SU-DHL-6 (cell line): ENCODE measurements at regions not wholly inside any gene's neighbourhood (a gene's known extent, or its start where the extent isn't known, plus 50 kb on each side); places are given as distances from the start of the nearest gene placed in this dataset.

Source experiments
- H2AFZ ChIP-seq: fragments of 200-600 bp; sonication (generic); 2 replicates; pipeline ENCODE4 v1.6.1; 2014; ENCODE audit warnings: low read depth, mild to moderate bottlenecking, moderate library complexity, mixed read lengths, antibody characterized with exemption, low read length; ENCODE audit not compliant: severe bottlenecking
- H3F3A ChIP-seq: fragments of 200-600 bp; shearing (Covaris generic); 2 replicates; pipeline ENCODE4 v1.6.0; 2016; ENCODE audit warnings: antibody characterized with exemption, mild to moderate bottlenecking; ENCODE audit not compliant: insufficient read depth
- H3K27ac ChIP-seq: fragments of 200-600 bp; sonication (generic); 2 replicates; pipeline ENCODE4 v1.5.1; 2016; ENCODE audit warnings: low read depth, mild to moderate bottlenecking, low read length, moderate library complexity, mixed read lengths
- H3K27me3 ChIP-seq: fragments of 200-600 bp; sonication (generic), shearing (Covaris generic); 2 replicates; pipeline ENCODE4 v1.6.0; 2014; ENCODE audit warnings: mild to moderate bottlenecking, low read length
- H3K36me3 ChIP-seq: fragments of 200-600 bp; sonication (generic); 2 replicates; pipeline ENCODE4 v1.6.1; 2014; ENCODE audit warnings: mild to moderate bottlenecking, low read length, mixed read lengths
- H3K4me2 ChIP-seq: fragments of 300-600, 200-600 bp; shearing (Covaris generic), sonication (generic); 2 replicates; pipeline ENCODE4 v1.6.0; 2014; ENCODE audit warnings: low read length, low read depth, mild to moderate bottlenecking; ENCODE audit not compliant: poor library complexity, severe bottlenecking
- H3K4me3 ChIP-seq: fragments of 200-600 bp; sonication (generic); 2 replicates; pipeline ENCODE4 v1.5.1; 2014; ENCODE audit warnings: antibody characterized with exemption, low read length, mild to moderate bottlenecking, mixed read lengths; ENCODE audit not compliant: insufficient read depth, poor library complexity, severe bottlenecking
- H3K79me2 ChIP-seq: fragments of 200-600 bp; sonication (generic); 2 replicates; pipeline ENCODE4 v1.6.1; 2014; ENCODE audit warnings: mild to moderate bottlenecking, low read length, moderate library complexity; ENCODE audit not compliant: insufficient read depth
- H3K9ac ChIP-seq: fragments of 200-600 bp; sonication (generic); 2 replicates; pipeline ENCODE4 v1.7.0; 2014; ENCODE audit warnings: mild to moderate bottlenecking, low read length
- H3K9me2 ChIP-seq: fragments of 200-600 bp; sonication (generic); replicated peaks from 2 replicates; pipeline ENCODE4 v1.6.1; 2014; ENCODE audit warnings: low read length; ENCODE audit not compliant: insufficient read depth
- H3K9me3 ChIP-seq: fragments of 200-600 bp; sonication (generic); 2 replicates; pipeline ENCODE4 v1.6.1; 2014; ENCODE audit warnings: low read length, mixed read lengths; ENCODE audit not compliant: insufficient read depth
- H4K20me1 ChIP-seq: fragments of 200-600 bp; sonication (generic); 2 replicates; pipeline ENCODE4 v1.6.1; 2014; ENCODE audit warnings: low read depth, mild to moderate bottlenecking, antibody characterized with exemption, low read length, moderate library complexity, mixed read lengths
- CTCF ChIP-seq: fragments of 200-600 bp; sonication (generic); IDR thresholded peaks from one replicate; pipeline ENCODE4 v1.5.1; 2017; ENCODE audit warnings: antibody characterized with exemption, mild to moderate bottlenecking, low read length, moderate library complexity; ENCODE audit not compliant: insufficient read depth, poor library complexity, severe bottlenecking
- EZH2phosphoT487 ChIP-seq: fragments of 200-600 bp; sonication (generic), shearing (Covaris generic); conservative IDR thresholded peaks from 2 replicates; pipeline ENCODE4 v1.6.1; 2018; ENCODE audit warnings: mild to moderate bottlenecking, antibody characterized with exemption, low read length, moderate library complexity, mixed read lengths

- no peak overlapping the region for H3K9ac ChIP-seq
- H3K27me3 ChIP-seq = no peaks in the 10 kb centered on the region
- no peaks in the 10 kb centered on the region for H3K9me3 ChIP-seq
- no peaks in the 10 kb centered on the region for H3K9me2 ChIP-seq
- no peak overlapping the region for H3K4me3 ChIP-seq
- no peak overlapping the region for H2AFZ ChIP-seq
- TF ChIP-seq EZH2phosphoT487 (no peak), CTCF (no peak)
- H3K79me2 ChIP-seq = no peaks in the 10 kb centered on the region
- H3F3A ChIP-seq = no peaks in the 10 kb centered on the region
- no peaks in the 10 kb centered on the region for H4K20me1 ChIP-seq
- no peak overlapping the region for H3K4me2 ChIP-seq
- H3K27ac ChIP-seq = no peak overlapping the region
- no peaks in the 10 kb centered on the region for H3K36me3 ChIP-seq
Measured at GRCh38 chr17:27109346-27109745, 184.6 kb upstream of the WSB1 start.

GRCh38 chr17:27153005-27153404, 140.9 kb upstream of the WSB1 start:
- Histone ChIP-seq H3K9me2 (no peaks in the 10 kb centered on the region), H3K36me3 (no peaks in the 10 kb centered on the region), H3K27me3 (no peaks in the 10 kb centered on the region)

GRCh38 chr17:27155866-27156265, 138.0 kb upstream of the WSB1 start:
- H3K9me3 ChIP-seq = no peaks in the 10 kb centered on the region
- no peaks in the 10 kb centered on the region for H3K9me2 ChIP-seq
- no peaks in the 10 kb centered on the region for H3K36me3 ChIP-seq
- H4K20me1 ChIP-seq = no peaks in the 10 kb centered on the region
- no peaks in the 10 kb centered on the region for H3K79me2 ChIP-seq
- no peak overlapping the region for H2AFZ ChIP-seq
- no peak overlapping the region for H3K4me2 ChIP-seq
- no peak overlapping the region for H3K27ac ChIP-seq
- no peak overlapping the region for H3K4me3 ChIP-seq
- H3F3A ChIP-seq = no peaks in the 10 kb centered on the region
- no peak overlapping the region for H3K9ac ChIP-seq
- H3K27me3 ChIP-seq = no peaks in the 10 kb centered on the region
- TF ChIP-seq EZH2phosphoT487 = no peak
- no peak for TF ChIP-seq CTCF

More at GRCh38 chr17:27153005-27153404, 140.9 kb upstream of the WSB1 start:
- H4K20me1 ChIP-seq = no peaks in the 10 kb centered on the region
- no peak overlapping the region for H3K27ac ChIP-seq
- H3K9me3 ChIP-seq = no peaks in the 10 kb centered on the region
- H2AFZ ChIP-seq = no peak overlapping the region
- H3K4me2 ChIP-seq = no peak overlapping the region
- H3K9ac ChIP-seq = no peak overlapping the region
- H3K4me3 ChIP-seq = no peak overlapping the region
- TF ChIP-seq EZH2phosphoT487 (no peak), CTCF (no peak)
- no peaks in the 10 kb centered on the region for H3F3A ChIP-seq
- H3K79me2 ChIP-seq = no peaks in the 10 kb centered on the region

GRCh38 chr17:27157297-27157696, 136.6 kb upstream of the WSB1 start:
- no peaks in the 10 kb centered on the region for H3K9me2 ChIP-seq
- H3K27me3 ChIP-seq = no peaks in the 10 kb centered on the region
- H3K9me3 ChIP-seq = no peaks in the 10 kb centered on the region
- no peak overlapping the region for H3K27ac ChIP-seq
- no peak for TF ChIP-seq CTCF
- TF ChIP-seq EZH2phosphoT487 = no peak
- H3K9ac ChIP-seq = no peak overlapping the region
- H3K36me3 ChIP-seq = no peaks in the 10 kb centered on the region
- H3F3A ChIP-seq = no peaks in the 10 kb centered on the region
- no peak overlapping the region for H3K4me3 ChIP-seq
- no peaks in the 10 kb centered on the region for H3K79me2 ChIP-seq
- no peak overlapping the region for H3K4me2 ChIP-seq
- H4K20me1 ChIP-seq = no peaks in the 10 kb centered on the region
- no peak overlapping the region for H2AFZ ChIP-seq
